Middle frontal gyrus (tissue), 1 donor: ENCODE measurements at regions not wholly inside any gene's neighbourhood (a gene's known extent, or its start where the extent isn't known, plus 50 kb on each side); places are given as distances from the start of the nearest gene placed in this dataset.
"Not testable (repeated sequence)": the region's sequence is repeated elsewhere in the genome, so short reads cannot be mapped to it uniquely, and the experiment has no call there.

ENCODE experiments used
- DNase-seq: peaks from one replicate; pipeline ENCODE4 v3.0.0-alpha.2; 2015; ENCODE audit warnings: low spot score; ENCODE audit errors: extremely low spot score

GRCh38 chr13:75178436-75178835 is 303.5 kb downstream of the TBC1D4 start:
- DNase-seq, result no peak

GRCh38 chr13:75175575-75175974 is 306.4 kb downstream of the TBC1D4 start:
- no peak for DNase-seq

DNA sequence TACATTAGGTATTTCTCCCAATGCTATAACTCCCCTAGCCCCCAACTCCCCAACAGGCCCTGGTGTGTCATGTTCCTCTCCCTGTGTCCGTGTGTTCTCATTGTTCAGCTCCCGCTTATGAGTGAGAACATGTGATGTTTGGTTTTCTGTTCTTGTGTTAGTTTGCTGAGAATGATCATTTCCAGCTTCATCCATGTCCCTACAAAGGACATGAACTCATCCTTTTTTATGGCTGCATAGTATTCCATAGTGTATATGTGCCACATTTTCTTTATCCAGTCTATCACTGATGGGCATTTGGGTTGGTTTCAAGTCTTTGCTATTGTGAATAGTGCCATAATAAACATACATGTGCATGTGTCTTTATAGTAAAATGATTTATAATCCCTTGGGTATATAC is 306.9 kb downstream of the TBC1D4 start:
- not testable (repeated sequence) for DNase-seq

DNA sequence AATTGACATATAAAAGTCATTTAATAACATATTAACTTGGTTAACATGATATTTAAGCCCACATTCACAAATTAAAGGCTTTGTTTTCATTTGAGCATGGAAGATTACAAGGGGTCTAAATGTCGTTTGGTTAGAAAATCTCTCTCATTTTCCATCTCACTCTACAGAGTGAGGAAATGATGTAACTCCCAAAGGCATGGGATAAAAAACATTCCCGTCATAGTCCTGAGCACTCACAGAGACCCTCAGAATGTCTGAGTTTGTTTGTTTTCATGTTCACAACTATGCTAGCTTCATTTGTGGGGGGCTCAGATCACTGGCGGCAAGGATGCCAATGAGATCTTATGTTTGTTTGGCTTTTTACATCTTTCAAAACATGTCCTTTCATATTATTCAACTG is 307.5 kb downstream of the TBC1D4 start:
- DNase-seq, result no peak

GRCh38 chr13:75173457-75174356 is 308.3 kb downstream of the TBC1D4 start:
- no peak for DNase-seq

- no peak for DNase-seq
Measured at GRCh38 chr13:75170311-75170710, 311.7 kb downstream of the TBC1D4 start.

GRCh38 chr13:75165543-75166230 is 316.3 kb downstream of the TBC1D4 start:
- DNase-seq, result no peak

DNA sequence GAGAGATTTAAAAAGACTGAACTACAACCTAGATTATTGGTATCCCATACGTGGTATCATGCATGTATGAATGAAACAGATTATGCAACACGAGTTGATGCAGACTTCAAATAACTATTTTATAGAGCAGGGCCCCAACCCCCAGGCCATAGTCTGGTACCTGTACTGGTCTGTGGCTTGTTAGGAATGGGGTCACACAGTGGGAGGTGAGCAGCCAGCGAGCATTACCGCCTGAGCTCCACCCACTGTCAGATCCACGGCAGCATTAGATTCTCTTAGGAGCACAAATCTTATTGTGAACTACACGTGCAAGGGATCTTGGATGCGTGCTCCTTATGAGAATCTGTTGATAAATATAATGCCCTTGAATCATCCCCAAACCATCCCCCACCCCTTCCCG is 320.2 kb downstream of the TBC1D4 start:
- no peak for DNase-seq

- DNase-seq, result no peak
Measured at GRCh38 chr13:75160984-75161383, 321.0 kb downstream of the TBC1D4 start.

GRCh38 chr13:75154331-75154730 is 327.6 kb downstream of the TBC1D4 start:
- DNase-seq, result no peak

GRCh38 chr13:75153834-75154233 is 328.1 kb downstream of the TBC1D4 start:
- no peak for DNase-seq

- no peak for DNase-seq
Measured at GRCh38 chr13:75153386-75153785, 328.6 kb downstream of the TBC1D4 start.

GRCh38 chr13:75151081-75151643 is 330.8 kb downstream of the TBC1D4 start:
- DNase-seq, result no peak

DNA sequence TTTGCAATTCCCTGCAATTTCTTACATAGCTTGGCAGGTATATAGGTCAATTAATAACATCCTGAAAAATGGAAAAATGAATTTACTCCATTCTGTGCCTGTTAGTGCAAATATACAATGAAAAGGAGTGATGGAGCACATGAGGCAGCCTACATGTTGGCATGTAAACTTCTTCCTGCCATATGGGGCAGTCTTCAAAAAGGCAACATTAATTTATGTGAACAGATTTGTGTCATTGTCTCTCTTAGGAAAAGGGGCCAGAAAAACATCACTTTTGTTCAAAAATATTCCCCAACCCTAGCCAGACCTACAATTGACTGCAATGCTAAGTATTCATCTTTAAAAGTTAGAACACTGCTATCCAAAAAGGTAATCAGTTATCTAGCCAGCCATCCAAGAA is 332.2 kb downstream of the TBC1D4 start:
- DNase-seq, result no peak

GRCh38 chr13:75147946-75148345 is 334.0 kb downstream of the TBC1D4 start:
- DNase-seq, result no peak

DNA sequence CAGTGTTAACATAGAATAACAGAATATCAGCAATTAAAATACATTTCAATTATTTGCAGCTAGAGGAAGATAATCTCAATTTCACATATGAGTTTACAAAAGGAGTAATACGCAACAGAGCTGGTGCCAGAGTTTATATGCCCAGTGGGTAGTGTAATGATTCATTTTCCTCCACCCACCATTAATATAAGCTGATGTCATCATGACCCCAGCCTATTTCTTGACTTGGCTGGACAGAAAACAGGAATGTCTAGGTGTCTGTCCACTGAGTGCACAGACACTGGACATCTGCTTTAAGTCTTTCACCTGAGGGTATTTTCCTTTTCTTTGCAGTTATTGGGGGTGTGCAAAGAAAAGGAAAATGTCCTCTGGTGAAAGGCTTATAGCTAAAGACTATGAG is 335.5 kb downstream of the TBC1D4 start:
- DNase-seq, result no peak

GRCh38 chr13:75145927-75146326 is 336.0 kb downstream of the TBC1D4 start:
- no peak for DNase-seq

- no peak for DNase-seq
Measured at GRCh38 chr13:75139291-75139690, 342.7 kb downstream of the TBC1D4 start.

DNA sequence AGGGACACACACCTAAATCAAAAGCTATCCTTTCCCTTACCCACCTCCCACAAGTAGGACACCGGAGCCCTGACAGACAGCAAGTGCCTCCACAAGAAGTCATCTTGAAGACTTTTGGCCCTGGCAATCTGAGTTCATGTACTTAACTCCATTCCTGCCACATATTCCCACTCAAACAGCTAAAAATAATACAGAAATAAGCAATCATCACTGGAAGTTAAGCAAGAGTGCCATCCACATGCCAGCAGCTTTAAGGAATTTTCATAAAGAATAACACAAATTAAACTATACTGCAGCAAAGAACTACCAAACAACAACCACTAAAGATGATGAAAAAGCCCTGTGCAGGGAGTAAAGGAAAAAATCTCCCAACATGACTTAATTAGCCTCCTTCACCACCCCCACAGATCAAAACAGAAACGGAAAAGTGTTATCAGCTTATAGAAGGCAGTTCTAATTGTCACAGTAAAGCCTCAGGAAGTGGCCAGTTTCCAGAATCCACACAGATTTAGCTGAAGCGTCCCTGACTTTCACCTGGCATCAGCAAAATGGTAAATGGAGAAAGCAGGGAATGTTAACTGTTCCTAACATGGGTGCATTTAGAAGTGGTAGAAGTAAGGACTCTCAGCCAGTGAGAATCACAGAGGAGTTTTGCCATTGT is 343.9 kb downstream of the TBC1D4 start:
- DNase-seq, result no peak

- no peak for DNase-seq
Measured at GRCh38 chr13:75136151-75136550, 345.8 kb downstream of the TBC1D4 start.

- no peak for DNase-seq
Measured at GRCh38 chr13:75135325-75135825, 346.6 kb downstream of the TBC1D4 start.
